Stimulated activated CD4-positive, alpha-beta T cell treated with anti-CD3 and anti-CD28 coated beads, Interleukin-15, amount 100 ng/mL, for 24 hours (primary cell): ENCODE measurements at regions not wholly inside any gene's neighbourhood (a gene's known extent, or its start where the extent isn't known, plus 50 kb on each side); places are given as distances from the start of the nearest gene placed in this dataset.

Experiments
- DNase-seq: peaks from one replicate; pipeline ENCODE4 v3.0.0-alpha.2; 2020

DNA sequence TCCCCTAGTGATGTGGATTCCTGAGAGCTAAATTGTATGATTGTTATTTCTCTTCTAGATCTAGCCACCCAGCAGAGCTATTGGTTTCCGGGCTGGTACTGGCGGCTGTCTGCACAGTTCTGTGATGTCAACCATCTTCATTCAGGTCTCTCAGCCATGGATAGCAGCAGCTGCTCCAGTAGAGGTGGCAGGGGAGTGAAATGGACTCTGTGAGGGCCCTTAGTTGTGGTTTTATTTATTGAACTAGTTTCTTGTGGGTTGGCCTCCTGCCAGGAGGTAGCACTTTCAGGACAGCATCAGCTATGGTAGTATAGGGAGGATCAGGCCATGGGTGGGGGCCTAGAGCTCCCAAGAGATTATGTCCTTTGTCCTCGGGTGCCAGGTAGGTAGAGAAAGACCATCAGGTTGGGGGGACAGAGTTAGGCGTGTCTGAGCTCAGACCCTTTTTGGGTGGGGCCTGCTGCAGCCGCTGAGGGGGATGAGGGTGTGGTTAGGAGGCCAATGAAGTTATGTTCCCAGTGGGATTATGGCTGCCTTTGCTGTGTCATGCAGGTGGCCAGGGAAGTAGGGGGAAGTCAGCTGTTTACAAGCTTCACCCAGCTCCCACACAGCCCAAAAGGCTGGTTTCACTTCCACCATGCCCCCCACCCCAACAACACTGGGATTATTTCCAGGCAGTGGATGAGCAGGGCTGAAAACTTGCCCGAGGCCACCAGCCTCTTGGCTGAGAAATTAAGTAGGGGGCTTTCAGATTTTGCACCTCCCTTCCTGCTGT is 55.1 kb upstream of the RGS4 start:
- no peak for DNase-seq

DNA sequence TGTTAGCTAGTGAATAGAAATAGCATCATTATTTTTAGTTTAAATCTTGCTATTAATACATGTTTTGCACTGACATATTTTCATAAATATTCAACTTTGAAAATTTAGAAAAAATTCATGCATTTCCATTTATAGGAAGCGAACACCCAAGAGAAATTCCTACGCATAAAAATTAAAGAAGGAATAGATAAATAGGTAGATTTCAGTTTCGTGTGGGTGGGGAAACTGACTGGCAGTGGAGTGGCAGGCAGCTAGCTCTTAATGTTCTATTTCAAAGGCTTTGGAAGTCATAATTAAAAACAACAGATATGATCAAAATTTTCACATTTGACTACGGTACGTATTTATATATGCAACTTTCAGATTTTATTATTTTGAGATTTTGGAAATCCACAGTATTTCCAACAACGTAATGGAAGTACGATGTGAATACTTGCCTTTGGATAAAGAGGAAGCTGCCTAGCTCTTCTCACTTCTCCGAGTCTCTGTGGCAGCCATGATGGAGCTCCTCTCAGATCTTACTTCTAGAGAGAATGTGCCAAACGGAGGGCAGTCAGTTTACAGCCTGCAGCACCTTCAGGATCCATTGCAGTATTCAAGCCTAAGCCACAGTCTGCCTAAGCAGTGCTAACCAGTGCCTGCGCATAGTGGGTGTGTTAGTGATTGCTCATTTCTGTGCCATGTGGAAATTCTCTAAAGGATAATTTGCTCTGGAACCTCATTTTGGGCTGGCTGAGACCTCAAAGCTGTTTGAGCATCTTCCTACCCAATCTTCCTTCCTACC is 62.9 kb upstream of the RGS4 start:
- no peak for DNase-seq

DNA sequence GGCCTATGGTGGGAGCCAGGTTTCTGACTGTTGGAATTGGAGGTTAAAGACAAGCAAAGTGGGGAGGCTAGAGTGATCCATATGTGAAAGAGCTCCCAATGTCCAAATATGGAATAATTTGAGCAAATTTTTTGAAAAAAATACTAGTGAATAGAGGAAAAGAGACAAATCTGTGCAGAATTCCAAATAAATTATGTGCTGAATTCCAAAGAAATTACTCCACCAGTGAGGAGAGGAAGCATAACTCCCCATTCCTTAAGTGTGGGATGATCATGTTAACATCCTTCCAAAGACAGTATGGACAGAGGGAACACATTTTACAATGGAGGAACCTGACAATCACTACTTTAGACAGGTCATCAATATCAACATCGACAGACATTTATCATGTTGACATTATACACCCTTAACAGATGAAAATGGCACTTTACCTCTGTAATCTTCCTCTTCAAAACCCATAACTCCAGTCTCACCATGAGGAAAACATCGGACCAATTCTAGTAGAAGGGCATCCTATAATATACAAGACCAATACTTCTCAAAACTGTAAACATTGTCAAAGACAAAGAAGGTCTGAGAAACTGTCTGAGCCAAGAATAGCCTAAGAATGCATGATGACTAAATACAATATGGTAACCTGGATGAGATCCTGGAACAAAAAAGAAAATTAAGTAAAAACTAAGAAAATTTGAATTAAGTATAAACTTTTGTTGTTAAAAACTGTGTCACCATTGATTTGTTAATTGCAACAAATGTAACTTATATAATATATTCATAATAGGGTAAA is 71.5 kb upstream of the RGS4 start:
- DNase-seq, result no peak

DNA sequence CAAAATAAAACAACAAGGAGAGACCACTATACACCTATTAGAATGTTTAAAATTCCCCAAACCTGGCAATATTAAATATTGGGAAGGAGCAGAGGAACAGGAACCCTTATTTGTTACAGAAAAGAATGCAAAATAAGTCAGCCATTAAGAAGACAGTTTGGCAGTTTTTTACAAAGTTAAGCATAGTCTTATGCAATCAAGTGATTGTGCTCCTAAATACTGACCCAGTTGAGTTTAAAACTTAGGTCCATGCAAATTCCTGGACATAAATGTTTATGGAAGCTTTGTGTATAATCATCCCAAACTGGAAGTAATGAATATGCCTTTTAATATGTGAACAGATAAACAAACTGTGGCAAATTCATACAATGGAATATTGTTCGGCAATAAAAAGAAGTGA is 72.9 kb upstream of the RGS4 start:
- DNase-seq, result no peak

DNA sequence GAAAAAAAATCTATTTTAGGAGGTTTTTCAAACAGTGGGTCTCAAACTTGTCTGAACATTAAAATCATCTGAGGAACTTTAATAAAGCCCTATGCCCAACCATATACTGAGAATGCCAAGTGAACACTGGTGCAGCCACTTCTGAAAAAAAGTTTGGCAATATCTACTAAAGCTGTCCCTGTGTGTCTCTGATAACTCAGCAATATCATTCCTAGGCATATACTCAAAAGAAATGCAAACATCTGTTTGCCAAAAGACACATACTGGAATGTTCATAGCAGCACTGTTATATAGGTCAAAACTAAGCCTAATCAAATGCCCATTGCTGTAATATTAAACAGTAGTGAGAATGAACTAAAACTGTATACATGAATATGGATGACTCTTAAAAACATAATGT is 74.2 kb upstream of the RGS4 start:
- no peak for DNase-seq

DNA sequence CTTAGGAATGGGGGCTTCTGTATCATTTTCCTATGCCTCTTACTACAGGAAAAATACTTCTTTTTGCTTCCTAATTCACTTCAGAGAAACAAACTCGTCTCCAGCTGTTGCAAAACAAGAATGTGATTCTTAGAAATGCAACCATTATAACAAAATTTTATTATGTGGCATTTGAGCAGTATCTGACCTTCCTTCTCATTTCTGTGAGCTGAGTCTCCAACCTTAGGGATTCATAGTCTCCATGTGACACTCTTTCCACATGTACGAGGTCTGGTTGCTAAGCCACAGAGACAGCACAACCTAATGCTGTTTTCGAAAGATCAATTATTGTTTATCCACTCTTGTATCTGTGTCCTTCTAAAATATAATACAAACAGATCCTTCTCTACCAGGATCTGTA is 75.3 kb upstream of the RGS4 start:
- no peak for DNase-seq

DNA sequence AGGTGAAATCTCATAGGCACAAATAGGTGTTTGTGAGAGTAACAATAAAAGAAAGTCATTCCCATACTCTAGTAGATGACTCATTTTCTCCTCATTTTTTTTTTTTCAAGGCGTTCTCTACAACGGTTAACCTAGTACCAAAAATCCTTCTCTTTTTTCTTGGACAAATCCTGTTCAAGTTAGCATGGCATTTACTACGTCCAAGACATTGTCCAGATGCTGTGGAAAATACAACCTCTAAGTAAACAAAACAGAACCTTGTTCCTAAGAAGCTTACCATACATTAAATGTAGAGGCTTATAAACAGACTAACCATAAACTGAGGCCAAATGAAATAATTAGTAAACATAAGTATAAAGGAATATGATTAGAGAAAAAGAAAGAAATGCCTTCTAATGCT is 76.2 kb upstream of the RGS4 start:
- DNase-seq, result no peak

DNA sequence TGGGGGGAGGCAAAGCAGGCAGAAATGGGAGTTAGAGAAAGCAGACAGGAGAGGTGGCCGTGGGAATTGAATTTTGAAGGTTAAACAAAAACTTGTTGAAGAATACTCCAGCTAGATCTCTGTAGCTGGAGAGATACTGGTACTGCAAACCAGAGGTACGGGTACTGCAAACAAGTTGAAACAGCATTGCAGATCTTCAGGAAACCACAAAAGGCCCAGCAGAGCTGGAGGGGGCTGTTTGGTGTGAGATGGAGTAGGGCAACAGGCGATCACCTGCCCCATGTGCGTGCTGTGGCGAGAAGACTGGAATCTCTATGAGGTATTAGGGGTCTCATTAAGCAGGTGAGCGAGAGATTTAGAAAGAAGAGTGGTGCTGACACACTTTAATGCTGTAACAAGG is 77.7 kb upstream of the RGS4 start:
- DNase-seq, result no peak

DNA sequence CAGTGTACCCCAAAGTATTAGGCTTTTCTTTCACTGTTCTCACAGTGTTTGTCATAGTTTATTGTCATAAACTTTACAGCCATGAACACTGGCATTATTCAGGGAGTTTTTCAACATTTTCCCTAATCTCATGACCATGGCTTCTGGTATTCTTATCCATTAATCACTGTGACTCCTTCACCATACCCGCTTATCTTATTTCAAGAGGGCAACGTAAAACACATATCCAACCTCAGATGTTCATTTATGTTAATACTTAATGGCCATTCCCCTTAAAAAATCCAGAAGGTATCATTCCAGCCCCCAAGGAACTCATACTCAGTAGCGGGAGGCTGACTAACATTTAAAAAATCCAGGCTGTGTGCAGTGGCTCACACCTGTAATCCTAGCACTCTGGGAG is 78.5 kb upstream of the RGS4 start:
- DNase-seq, result no peak

DNA sequence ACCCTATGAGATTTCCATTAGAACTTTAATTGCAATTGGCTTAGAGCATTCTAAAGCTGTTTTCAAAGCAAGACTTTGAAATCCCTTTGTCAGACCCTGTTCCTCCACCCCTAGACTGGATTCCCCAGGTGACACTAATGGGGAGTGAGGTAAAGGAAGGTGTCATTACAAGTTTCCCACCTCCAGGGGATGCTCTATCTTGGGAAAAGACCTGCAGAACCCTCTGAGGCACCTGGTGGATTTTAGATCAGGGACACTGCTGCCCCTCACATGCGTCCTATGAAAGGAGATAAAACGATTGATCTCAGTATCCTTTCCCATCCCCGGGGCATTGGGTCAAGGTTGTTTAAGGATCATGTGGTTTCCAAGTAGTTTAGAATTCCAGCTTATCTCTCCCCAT is 80.3 kb upstream of the RGS4 start:
- DNase-seq, result no peak

DNA sequence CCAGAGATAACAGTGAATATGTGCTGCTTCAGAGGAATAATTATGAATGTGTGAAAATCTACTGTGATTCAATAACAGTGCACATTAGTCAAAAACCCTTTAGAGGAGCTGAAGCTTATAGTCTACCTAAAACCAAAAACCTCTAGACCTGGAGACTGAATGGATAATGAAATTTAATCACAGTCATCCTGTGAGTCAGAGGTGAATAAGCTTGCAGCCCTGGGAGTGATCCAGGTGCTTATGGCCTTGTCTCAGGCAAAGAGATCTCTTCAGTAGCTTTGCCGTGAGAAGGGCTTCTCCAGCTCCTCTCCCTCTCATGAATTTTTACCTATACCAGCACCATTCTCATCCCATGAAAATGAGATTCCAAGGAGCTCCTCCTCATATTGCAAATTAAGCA is 81.3 kb upstream of the RGS4 start:
- no peak for DNase-seq

DNA sequence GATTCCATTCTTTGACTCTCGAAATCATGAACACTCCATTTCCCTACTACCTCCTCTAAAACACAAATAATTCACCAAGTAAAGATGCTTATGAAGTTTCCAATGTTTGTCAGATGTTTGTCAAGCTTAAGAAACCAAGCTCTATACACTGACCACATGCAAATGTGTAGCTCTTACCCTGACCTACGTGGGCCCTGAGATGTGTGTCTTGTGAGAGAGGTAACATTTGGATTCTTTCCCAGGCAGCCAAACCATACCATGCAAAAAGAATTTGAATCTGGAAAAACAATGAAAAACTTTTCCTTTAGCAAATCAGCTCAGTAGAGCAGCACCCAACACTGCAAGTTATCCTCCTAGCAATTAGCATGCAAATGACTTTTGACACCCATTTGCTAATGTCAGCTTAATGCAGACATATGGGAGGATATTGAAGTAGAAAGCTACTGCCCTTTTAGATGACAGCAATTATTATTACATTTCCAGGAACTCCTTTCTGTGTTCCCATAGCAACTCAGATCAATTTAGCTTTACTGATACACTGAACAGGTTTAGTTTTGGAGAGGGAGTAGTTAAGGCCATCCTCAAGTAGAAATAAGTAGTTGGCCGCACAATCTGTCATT is 83.2 kb upstream of the RGS4 start:
- DNase-seq, result no peak

DNA sequence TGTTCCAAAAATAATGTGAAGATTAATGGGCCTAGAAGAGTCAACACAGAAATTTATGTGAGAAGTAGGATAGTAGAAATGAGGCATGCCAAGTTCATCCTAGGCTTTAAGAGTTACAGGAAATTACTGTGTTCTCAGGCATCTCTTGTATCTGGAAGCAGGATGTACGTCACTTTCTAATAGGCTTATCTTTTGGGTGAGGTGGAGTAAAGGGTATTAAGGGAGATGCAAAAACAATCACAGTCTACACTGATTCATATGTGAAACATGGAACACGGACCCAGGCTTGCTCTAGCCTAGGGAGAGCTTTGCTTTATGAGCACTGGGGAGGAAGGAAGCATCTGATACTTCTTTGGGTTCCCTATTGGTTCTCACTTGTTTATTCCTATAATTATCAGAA is 84.5 kb upstream of the RGS4 start:
- no peak for DNase-seq

DNA sequence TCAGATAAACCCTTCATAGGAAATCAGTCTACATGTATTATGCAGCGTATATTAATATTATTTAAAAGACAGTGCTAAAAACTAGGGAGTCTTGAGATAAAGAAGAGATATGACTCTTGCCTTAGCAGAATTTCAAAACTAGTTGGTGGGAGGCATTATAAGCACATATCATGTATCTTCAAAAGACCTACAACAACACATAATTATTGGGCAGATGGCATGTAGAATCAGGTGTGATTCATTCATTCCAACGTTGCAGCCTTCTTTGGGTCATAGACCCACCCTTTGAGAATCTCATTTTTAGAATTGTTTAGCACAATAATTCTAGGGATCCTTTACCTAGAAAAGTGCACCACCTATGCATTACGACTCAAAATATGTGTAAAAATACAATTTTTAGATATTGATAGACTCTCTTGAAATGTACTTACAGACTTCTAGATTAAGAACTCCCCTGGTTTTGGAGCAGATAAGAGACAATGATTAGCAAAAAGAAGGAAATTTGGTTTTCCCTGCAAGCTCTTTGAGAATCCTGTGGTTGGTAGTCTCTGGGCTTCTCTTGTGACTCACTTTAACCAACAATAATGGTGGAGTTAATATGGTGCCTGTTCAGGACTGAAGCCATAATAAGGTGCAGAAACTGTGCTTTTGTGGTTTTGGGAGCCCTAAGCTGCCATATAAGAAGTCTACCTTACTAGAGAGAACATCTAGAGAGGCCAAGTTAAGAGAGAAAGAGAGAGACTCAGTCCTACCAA is 85.3 kb upstream of the RGS4 start:
- DNase-seq, result no peak

DNA sequence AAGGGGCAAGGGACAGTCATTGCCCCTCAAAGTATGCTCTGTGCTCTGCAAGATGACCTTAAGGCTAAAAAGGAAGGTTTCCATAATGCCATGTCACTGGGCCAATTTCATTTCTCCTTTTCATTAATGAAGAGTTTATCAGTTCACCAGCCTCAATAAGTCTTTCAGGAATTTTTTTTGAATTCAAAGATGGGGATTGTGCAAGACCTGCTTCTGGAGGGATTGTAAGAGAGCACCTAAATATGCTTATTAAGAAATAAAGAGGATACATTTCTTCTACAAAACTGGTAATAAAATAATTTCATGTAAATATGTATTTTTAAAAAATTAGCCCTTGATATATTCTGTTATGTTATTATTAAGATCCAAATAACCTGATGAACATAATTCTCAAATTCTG is 86.8 kb upstream of the RGS4 start:
- no peak for DNase-seq

DNA sequence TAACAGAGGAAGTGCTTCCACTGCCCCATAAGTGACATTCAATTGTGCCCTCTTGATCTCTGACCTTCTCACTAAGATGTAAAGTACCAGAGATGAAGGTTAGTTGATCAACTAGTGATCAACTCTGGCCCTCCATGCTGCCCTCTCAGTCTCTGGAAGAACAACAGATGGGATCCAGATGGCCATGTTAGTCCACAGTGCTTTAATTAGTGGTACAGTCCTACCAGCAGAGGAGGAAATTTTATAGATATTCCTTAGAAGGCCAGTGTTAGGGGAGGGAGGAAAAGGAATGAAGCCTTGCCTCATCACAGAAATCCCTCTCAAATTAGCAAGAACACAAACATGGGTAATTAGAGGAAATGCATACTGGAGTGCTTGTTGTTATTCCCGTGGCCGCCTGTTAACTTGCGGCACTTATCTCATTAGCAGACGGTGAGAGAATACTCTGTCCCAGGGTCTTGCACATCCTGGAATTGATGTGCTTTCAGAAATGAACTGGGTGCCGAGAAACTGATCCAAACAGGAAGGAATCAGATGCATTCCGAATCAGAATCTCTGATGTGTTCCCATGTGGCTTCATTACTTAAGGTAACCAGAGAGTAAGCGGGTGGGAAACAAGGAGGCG is 91.1 kb upstream of the RGS4 start:
- no peak for DNase-seq

DNA sequence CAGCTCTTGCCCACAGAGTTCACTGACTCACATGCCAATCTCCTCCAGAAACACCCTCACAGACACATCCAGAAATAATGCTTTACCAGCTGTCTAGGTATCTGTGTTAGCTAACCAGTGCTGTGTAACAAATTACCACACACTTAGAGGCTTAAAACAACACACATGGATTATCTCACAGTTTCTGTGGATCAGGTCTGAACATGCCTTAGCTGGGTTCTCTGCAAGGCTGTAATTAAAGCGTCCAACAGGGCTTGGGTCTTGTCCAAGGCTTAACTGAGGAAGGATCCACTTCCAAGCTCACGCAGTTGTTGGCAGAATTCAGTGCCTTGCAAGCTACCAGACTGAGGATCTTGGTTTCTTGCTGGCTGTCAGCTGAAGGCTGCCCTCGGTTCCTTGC is 92.5 kb upstream of the RGS4 start:
- no peak for DNase-seq

DNA sequence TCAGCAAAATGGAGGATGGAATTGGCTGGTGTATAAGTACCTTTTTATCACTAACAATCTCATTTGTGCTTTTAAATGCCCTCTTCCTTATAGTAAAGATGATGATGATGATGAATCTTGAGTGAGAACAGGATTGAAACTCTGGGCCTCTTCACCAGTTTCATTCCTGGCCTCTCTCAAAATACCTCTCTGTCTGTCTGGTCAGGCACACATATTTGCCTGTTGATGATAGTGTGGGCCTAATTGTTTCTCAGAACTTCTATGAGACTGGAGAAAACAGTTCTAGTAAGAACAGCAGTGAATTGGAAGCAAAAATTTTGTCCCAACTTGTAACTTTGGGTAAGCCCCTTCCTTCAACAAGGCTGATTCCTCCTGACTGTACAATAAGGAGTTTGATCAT is 94.4 kb upstream of the RGS4 start:
- DNase-seq, result no peak

DNA sequence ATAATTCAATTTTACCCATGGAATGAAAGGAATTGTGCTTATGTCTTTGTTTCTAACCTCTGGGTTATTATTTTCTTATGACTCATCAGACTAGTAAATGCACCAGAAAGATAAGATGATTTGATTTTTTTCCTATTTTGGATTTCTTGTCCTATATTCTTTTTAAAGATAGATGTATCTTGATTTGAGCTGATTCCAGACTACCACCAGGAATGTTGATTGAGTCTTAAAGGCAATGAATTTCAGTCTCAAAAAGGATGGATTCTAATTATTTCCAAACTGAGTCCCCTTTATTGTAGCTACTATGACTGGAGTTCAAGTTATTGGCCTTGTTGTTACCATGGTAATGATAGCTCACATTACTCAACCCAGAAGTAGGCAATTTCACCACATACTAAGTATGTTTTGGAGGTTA is 95.8 kb upstream of the RGS4 start:
- no peak for DNase-seq

DNA sequence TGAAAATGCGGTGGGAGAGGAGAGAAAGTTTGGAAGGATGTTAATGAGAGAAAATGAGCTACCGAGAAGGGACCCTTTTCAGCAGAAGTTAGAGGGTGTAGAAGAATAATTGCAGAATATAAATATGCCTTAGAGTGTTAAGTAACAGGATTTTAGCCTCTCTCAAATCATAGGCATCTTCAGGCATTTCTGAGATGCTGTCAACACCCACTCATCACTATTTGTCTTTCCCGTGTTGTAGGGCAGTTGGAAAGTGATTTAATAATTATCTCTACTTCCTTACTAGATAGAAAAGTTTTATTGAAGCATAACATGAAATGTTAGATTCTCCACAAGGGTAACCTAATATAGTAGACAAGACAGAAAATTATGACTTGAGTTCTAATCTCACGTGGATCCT is 96.4 kb upstream of the RGS4 start:
- DNase-seq, result no peak

DNA sequence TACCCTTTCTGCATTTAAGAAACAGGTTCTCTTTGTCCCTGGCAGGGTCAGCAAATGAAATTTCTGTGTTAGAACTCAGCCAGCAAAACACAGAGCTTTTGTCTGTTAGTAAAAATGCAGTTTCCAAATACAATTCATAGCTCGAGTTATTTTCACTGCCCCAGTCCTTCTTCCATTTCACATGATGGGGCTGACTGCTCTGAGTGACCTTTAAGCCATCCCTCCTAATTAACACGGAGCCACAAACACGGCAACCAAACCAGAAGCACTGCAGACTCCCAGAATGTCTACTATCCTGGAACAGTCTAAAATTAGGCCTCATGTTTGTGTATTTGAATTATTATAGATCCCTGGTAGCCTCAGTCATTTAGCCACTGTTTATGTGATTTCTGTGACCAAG is 99.1 kb upstream of the RGS4 start:
- DNase-seq, result no peak

DNA sequence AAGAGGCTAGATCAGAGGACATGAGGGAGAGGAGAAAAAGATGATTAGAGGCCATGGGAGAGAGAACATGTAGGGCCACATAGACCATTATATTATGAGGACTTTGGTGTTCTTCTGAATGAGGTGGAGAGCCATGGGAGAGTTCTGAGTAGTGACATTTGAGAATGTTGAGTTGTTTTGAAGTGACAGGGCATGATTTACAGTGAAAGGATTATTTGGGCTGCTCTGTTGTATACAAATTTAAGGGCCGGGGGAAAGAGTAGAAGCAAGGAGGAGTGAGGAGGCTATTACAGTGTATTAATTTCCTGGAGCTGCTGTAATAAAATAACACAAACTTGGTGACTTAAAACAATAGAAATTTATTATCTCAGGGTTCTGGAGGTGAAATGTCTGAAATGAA is 102.5 kb upstream of the RGS4 start:
- no peak for DNase-seq
